IgD-negative memory B cell (primary cell): ENCODE measurements at regions not wholly inside any gene's neighbourhood (a gene's known extent, or its start where the extent isn't known, plus 50 kb on each side); places are given as distances from the start of the nearest gene placed in this dataset.
"Not testable (repeated sequence)": the region's sequence is repeated elsewhere in the genome, so short reads cannot be mapped to it uniquely, and the experiment has no call there.

Source experiments
- H3K27ac Mint-ChIP-seq, 3 donors: one replicate each; pipeline ENCODE4 v1.8.0; 2020 to 2022; ENCODE audit warnings: mild to moderate bottlenecking in 3 of 3, mixed read lengths in 3 of 3, moderate library complexity in 1 of 3
- H3K27me3 Mint-ChIP-seq: one replicate; pipeline ENCODE4 v1.8.0; 2021; ENCODE audit warnings: mixed read lengths
- H3K36me3 Mint-ChIP-seq: one replicate; pipeline ENCODE4 v1.8.0; 2020; ENCODE audit warnings: mild to moderate bottlenecking, mixed read lengths
- H3K4me1 Mint-ChIP-seq, 3 donors: one replicate each; pipeline ENCODE4 v1.8.0; 2020 to 2022; ENCODE audit warnings: mixed read lengths in 3 of 3, mild to moderate bottlenecking in 1 of 3
- H3K4me3 Mint-ChIP-seq, 4 donors: one replicate each; pipeline ENCODE4 v1.8.0; 2020 to 2022; ENCODE audit warnings: mild to moderate bottlenecking in 4 of 4, mixed read lengths in 4 of 4, moderate library complexity in 3 of 4
- H3K9me3 Mint-ChIP-seq, 3 donors: one replicate each; pipeline ENCODE4 v1.8.0; 2020 to 2021; ENCODE audit warnings: mixed read lengths in 3 of 3, mild to moderate bottlenecking in 1 of 3

DNA sequence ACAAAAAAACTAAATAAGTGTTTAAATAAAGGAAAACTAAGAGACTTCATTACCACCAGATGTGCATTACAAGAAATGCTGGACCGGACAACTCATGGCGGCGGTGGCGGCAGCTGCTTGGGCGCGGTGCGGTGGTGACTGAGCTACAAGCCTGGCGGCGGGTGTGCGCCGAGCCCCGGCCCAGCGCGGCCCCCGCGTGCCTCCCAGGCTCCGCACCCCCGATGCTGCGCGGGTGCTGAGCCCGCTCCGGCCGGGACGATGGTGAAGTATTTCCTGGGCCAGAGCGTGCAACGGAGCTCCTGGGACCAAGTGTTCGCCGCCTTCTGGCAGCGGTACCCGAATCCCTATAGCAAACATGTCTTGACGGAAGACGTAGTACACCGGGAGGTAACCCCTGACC, 52.2 kb upstream of the RCOR3 start:
- H3K27ac Mint-ChIP-seq: no peak overlapping the region
- H3K27me3 Mint-ChIP-seq: peaks cover 4% of the 10 kb centered on the region
- H3K4me1 Mint-ChIP-seq: no peaks in the 10 kb centered on the region
- peaks cover under 1% of the 10 kb centered on the region for H3K36me3 Mint-ChIP-seq
- H3K9me3 Mint-ChIP-seq: peaks cover 0 to 3% (median 0%) of the 10 kb centered on the region in 3 donors
- H3K4me3 Mint-ChIP-seq: no peak overlapping the region

DNA sequence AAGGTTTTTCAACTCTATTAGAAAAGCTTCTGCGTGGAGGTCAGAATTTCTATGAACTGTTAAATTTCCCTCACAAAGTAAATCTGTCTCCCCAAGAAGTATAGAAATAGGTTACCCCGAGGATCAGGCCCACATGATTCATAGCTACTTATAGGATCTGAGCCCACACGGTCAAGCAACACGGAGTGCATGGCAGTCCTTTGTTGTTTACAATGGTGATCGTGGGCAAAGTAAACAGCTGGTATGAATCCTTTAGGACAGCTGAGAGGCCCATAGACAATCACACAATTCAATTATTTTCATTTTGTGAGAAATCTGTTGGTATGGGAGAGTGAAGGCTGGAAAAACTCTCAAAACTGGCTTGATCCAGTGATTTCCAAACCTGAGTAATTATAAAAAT, 58.9 kb upstream of the RCOR3 start:
- Mint-ChIP-seq H3K27me3 (peaks cover 10% of the 10 kb centered on the region), H3K4me1 (no peaks in the 10 kb centered on the region), H3K9me3 (peaks cover 1 to 9% (median 7%) of the 10 kb centered on the region in 3 donors), H3K4me3 (no peak overlapping the region), H3K36me3 (peaks cover 1% of the 10 kb centered on the region), H3K27ac (no peak overlapping the region)

GRCh38 chr1:211198880-211199279, 60.3 kb upstream of the RCOR3 start:
- no peak overlapping the region for H3K4me3 Mint-ChIP-seq

DNA sequence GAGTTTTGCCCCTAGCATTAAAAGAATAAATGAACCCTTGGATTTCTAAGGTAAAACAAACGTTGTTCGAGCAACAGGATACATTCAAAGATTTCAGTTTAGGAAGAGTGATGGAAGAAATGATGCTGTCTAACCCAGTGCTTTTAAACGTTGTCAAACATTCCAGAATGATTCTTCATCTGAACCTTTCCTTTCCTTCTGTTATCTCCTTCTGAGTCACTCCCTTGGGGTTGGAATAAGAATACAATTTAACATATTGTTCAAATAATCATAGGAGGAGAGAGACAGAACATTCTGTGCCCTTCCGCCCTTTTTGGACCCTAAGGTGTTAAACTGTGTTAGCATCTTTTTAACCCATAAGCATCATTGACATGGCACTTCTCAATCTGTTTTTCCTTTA, 61.1 kb upstream of the RCOR3 start:
- Mint-ChIP-seq H3K9me3 (peaks cover 1 to 9% (median 9%) of the 10 kb centered on the region in 3 donors), H3K4me1 (no peaks in the 10 kb centered on the region), H3K36me3 (peaks cover 1% of the 10 kb centered on the region), H3K4me3 (peak overlapping the region in 1 of 4 donors; percentile 34), H3K27me3 (peaks cover 11% of the 10 kb centered on the region), H3K27ac (no peak overlapping the region)

More at GRCh38 chr1:211198880-211199279, 60.3 kb upstream of the RCOR3 start:
- Mint-ChIP-seq H3K36me3 (peaks cover 1% of the 10 kb centered on the region), H3K4me1 (no peaks in the 10 kb centered on the region), H3K9me3 (peaks cover 1 to 9% (median 9%) of the 10 kb centered on the region in 3 donors), H3K27me3 (peaks cover 12% of the 10 kb centered on the region), H3K27ac (no peak overlapping the region)

DNA sequence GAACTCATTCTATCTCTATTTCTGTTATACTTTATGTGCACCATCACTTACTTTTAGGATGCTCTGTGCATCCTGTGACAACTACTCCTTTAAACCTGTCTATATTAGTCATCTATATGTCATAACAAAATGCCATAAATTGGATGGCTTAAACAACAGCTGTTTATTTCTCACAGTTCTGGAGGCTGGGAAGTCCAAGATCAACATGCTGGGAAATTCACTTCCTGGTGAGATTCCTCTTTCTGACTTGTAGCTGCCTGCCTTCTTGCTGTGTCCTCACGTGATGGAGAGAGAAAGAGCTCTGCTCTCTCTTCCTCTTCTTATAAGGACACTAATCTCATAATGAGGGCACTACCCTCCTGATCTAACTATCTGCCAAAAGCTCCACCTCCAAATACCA, 62.3 kb upstream of the RCOR3 start:
- H3K4me1 Mint-ChIP-seq: peaks cover 0 to 4% (median 0%) of the 10 kb centered on the region in 3 donors
- H3K9me3 Mint-ChIP-seq: peaks cover 0 to 9% (median 9%) of the 10 kb centered on the region in 3 donors
- peaks cover under 1% of the 10 kb centered on the region for H3K36me3 Mint-ChIP-seq
- H3K4me3 Mint-ChIP-seq: peak overlapping the region in 1 of 4 donors; percentile 25
- no peak overlapping the region for H3K27ac Mint-ChIP-seq
- H3K27me3 Mint-ChIP-seq: peaks cover 9% of the 10 kb centered on the region

DNA sequence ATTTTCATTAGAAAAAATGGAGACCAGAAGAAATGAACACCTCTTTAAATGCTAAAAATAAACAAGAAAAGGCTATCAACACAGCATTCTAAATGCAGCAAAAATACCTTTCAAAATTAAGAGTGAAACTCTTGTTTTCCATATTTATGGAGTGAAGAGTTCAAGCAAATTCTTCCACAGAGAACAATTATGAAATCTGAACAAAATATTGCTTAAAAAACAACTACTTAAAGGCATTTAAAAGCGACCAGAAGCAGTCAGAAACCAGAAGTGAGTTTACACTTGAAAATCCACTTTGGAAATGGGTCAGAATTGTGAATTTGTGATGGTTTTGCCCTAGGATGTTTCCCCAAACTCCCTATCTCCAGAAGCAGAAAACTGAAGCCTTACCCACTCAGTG, 60.9 kb upstream of the KCNH1 start:
- Mint-ChIP-seq H3K4me3 (no peak overlapping the region), H3K27me3 (peaks cover 9% of the 10 kb centered on the region), H3K4me1 (peaks cover 0 to 4% (median 2%) of the 10 kb centered on the region in 3 donors), H3K9me3 (peaks cover 0 to 9% (median 9%) of the 10 kb centered on the region in 3 donors), H3K36me3 (peaks cover 5% of the 10 kb centered on the region), H3K27ac (no peak overlapping the region)

DNA sequence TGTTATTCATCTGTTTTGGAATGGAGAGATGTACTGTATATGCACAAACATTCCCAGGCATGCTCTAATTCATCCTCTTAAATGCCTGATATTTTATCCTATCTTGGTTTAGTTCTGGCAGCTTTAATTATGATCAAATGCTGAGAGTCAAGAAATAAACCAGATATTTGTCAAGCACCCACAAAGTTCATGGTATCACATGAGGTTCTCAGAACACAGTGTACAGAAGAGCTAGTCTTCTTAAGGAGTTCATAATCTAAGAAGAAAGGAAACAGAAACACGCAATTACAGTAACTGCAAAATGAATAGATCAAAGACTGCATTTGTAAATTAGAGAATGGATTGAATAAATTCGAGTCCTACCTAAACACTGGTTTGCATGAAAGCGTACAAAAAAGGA, 58.3 kb upstream of the KCNH1 start:
- Mint-ChIP-seq H3K4me1 (peaks cover 4 to 13% (median 11%) of the 10 kb centered on the region in 3 donors), H3K9me3 (peaks cover 0 to 11% (median 9%) of the 10 kb centered on the region in 3 donors), H3K36me3 (peaks cover 5% of the 10 kb centered on the region), H3K27ac (no peak overlapping the region), H3K27me3 (peaks cover 9% of the 10 kb centered on the region), H3K4me3 (no peak overlapping the region)

DNA sequence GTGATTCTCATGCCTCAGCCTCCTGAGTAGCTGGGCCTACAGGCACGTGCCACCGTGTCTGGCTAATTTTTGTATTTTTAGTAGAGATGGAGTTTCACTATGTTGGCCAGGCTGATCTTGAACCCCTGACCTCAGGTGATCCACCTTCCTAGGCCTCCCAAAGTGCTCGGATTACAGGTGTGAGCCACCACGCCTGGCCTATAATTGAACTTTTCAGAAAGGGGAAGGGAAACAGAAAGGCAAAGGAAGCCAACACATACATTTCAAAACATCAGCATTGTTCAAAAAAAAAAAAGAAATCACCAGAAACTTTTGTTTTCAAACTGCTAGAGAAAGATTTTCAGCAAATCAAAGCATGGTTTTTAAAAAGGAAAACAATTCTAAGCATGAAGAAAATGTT, 54.8 kb upstream of the KCNH1 start:
- H3K4me3 Mint-ChIP-seq: peak overlapping the region in 1 of 4 donors; percentile 59
- H3K9me3 Mint-ChIP-seq, H3K27me3 Mint-ChIP-seq, H3K36me3 Mint-ChIP-seq: not testable (repeated sequence)
- H3K4me1 Mint-ChIP-seq: peaks cover 4 to 13% (median 11%) of the 10 kb centered on the region in 3 donors
- H3K27ac Mint-ChIP-seq: peak overlapping the region in 2 of 3 donors; percentile 3 to 71

DNA sequence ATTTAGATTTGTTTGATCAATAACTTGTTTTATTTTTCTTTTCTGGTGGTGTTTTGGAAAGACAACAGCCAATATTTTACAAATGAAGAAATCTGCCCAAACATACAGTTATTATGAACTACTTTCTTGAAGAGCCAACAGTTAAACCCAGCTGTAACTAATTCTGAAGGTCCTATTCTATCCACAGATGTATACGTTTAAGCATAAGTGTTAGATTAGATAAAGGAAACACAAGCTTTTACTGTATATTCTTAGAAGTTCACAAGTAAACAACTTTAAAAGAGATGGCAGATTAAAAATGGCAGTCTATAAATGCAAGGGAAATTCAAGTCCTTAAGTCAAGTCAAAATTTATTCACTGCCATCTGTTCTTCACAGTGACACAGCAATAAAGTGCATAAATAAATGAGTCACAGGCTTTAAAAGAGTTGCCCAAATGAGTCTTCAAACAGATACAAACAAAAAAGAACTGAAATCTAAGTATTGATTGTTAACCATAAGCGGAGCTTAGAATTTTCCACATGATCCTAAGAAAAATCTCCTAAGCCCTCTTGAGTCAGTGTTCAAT, 49.9 kb upstream of the KCNH1 start:
- H3K27me3 Mint-ChIP-seq: no peaks in the 10 kb centered on the region
- peaks cover 2 to 8% (median 7%) of the 10 kb centered on the region in 3 donors for H3K4me1 Mint-ChIP-seq
- H3K4me3 Mint-ChIP-seq: no peak overlapping the region
- peaks cover 0 to 1% (median 0%) of the 10 kb centered on the region in 3 donors for H3K9me3 Mint-ChIP-seq
- no peak overlapping the region for H3K27ac Mint-ChIP-seq
- no peaks in the 10 kb centered on the region for H3K36me3 Mint-ChIP-seq
